Anterior cingulate cortex (tissue), 58 donors: ENCODE measurements at regions not wholly inside any gene's neighbourhood (a gene's known extent, or its start where the extent isn't known, plus 50 kb on each side); places are given as distances from the start of the nearest gene placed in this dataset.

ENCODE experiments used
- DNase-seq, 58 donors: peaks; one replicate each; lab custom pipeline; 2025; lab: John Stamatoyannopoulos, UW

GRCh38 chr18:40018266-40018665, 1936.8 kb upstream of the PIK3C3 start:
- DNase-seq, result no peak

GRCh38 chr18:40017021-40017420, 1938.0 kb upstream of the PIK3C3 start:
- no peak for DNase-seq

GRCh38 chr18:40016405-40016804, 1938.6 kb upstream of the PIK3C3 start:
- DNase-seq, result no peak

DNA sequence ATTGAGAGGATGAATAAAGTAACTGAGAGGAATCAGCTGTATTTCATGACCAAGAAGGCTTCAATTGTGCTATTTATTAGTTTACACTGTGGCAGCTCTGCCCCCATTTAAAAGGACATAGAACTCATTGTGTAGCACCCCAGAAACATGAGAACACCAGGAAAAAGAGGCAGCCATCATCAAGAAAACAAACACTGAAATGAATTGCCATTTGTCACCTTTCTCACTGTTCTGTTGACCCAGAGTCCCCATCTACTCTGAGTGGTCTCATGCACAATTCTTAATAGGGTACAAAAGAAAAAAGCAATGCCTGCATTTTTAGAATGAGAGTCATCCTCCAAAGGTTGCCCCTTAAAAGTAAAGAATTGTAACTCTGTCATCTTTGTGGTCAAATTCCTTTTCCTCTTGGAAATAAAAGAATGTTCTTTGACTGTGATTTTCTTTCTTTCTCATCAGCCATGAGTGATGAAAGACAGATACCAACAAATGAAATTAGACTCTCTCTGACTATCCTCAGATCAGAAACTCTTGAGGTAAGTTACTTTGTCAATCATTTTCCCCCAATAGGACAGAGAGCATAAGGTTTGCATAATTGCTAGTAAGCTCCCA, 1941.9 kb upstream of the PIK3C3 start:
- DNase-seq, result peak in 1 of 58 donors; percentile 3

GRCh38 chr18:40011201-40011600, 1943.8 kb upstream of the PIK3C3 start:
- no peak for DNase-seq

- DNase-seq, result peak in 5 of 58 donors; percentile 4 to 28 (median 6)
Observed at GRCh38 chr18:40006634-40007033, 1948.4 kb upstream of the PIK3C3 start.

- DNase-seq, result no peak
Observed at GRCh38 chr18:40004246-40004645, 1950.8 kb upstream of the PIK3C3 start.

GRCh38 chr18:39998317-39998716, 1956.7 kb upstream of the PIK3C3 start:
- DNase-seq, result no peak

- no peak for DNase-seq
Observed at GRCh38 chr18:39994498-39994897, 1960.5 kb upstream of the PIK3C3 start.

GRCh38 chr18:39991696-39992265, 1963.3 kb upstream of the PIK3C3 start:
- no peak for DNase-seq

DNA sequence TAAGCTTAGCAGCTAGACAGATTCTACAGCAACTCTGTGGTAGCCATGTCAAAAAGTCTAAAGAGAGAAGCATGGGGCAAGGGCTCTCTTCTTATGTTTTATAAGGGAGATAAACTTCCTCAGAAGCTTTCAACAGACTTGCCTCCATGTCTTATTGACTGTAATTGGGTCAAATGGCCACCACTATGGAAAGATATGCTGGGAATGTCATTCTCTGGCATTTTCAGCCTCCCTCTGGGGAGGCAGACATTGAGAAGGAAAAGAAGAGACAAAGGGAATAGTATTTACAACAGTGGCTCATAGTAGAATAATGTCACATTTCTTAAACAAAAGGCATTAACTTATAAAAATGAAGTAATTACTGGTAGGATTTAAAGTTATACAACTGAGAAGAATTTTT, 1964.5 kb upstream of the PIK3C3 start:
- DNase-seq, result no peak

DNA sequence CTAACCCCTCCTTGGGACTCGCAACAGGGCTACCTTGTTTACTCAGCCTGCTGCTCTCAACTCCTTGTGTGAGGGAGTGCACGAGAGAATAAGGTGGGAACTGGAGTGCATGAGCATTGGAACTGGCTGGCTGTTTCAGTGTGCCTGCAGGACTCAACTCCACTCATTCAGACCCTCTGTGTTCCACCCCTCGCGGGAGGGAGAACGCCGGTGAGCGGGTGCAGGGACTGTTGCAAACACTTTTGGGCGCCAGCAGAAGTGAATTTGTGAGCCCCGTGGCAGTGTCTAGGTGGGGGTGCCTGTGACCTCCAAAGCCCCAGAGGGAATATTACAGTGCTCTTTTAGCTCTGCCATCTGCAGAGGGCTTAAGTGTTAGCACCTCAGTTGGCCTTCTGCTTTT, 1978.3 kb upstream of the PIK3C3 start:
- DNase-seq, result peak in 1 of 58 donors; percentile 0

DNA sequence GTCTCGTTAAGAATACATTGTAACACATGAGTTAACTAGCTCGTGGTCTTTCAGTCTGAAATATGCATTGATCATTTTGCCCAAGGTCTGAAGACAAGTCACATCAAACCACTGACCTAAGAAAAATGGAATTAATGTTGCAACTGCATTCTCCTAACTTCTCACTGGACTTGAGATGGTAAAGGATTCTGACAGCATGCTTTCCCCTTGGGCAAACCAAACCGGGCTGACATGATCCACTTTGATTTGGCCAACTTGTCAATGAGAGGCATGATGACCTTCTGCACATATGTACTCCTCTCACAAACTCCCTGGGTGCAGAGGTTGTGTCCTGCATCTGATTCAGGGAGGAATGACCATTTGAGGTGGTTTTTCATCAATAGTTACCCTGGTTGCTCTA, 1982.5 kb upstream of the PIK3C3 start:
- no peak for DNase-seq

- no peak for DNase-seq
Observed at GRCh38 chr18:39969803-39970494, 1985.1 kb upstream of the PIK3C3 start.

GRCh38 chr18:39966275-39966674, 1988.8 kb upstream of the PIK3C3 start:
- DNase-seq, result no peak

DNA sequence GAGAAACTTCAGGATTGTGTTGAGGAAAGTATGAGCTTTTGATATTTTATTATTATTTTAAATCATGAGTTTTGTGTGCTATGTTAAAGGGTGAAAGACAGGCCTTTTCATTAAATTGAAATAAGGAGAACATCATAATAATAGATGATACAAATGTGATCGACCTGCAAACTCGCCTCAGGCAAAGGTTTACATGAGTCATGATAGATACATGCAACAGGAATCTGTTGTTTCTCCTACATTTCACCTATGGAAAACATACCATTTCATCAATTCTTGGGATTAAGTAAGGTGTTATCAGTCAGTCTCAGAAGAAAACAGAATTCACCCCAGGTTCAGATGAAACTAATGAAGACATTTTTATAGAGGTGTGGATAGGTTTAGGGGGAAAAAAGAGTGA, 1992.5 kb upstream of the PIK3C3 start:
- DNase-seq, result no peak

- DNase-seq, result no peak
Observed at GRCh38 chr18:39960550-39960949, 1994.5 kb upstream of the PIK3C3 start.

GRCh38 chr18:39959839-39960238, 1995.2 kb upstream of the PIK3C3 start:
- no peak for DNase-seq

- no peak for DNase-seq
Observed at GRCh38 chr18:39958876-39959275, 1996.2 kb upstream of the PIK3C3 start.

DNA sequence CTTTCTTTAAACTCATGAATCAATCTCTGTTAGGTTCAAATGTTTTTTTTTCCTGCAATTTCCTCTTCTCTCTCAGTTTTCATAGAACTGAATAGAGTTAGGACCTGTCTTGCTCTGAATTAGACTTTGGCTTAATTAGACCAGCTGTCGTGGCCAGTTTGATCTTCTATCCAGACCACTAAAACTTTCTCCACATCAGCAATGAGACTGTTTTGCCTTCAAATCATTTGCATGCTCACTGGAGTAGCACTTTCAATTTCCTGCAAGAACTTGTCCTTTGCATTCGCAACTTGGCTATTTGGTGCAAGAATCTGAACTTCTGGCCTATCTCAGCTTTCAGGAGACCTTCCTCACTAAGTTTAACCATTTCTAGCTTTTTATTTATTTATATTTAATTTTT, 2002.2 kb upstream of the PIK3C3 start:
- DNase-seq, result no peak

GRCh38 chr18:39951142-39951720, 2003.8 kb upstream of the PIK3C3 start:
- DNase-seq, result no peak

DNA sequence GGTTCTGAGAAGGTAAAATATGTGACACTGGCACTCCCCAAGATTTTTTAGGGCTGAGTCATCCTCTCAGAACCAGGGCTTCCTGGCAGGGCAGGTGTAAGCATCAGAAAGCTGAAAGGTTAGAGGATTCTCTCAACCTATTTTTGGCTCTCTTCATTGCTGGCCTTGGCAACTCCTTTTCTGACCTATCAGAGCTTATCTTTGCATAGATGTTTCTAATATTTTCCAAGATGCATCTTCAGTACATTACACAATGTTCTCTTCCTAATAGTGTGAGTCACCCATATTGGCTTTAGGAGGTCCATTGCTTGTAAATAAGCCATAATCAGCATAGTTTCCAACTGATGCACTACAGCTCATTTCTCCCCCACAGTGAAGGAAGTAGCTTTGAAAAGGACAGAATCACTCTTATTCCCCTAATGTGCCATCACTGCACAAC, 2008.4 kb upstream of the PIK3C3 start:
- DNase-seq, result no peak
